RKO (cell line): ENCODE measurements at regions not wholly inside any gene's neighbourhood (a gene's known extent, or its start where the extent isn't known, plus 50 kb on each side); places are given as distances from the start of the nearest gene placed in this dataset.

Source experiments
- DNase-seq: peaks from one replicate; pipeline ENCODE4 v3.0.0-alpha.2; 2016; ENCODE audit warnings: low spot score

- no peak for DNase-seq
Observed at GRCh38 chr2:16565481-16565880, 100.2 kb downstream of the CYRIA start.

GRCh38 chr2:16561676-16562075 lies 104.0 kb downstream of the CYRIA start:
- no peak for DNase-seq

GRCh38 chr2:16561251-16561650 lies 104.4 kb downstream of the CYRIA start:
- no peak for DNase-seq

GRCh38 chr2:16559278-16560067 lies 106.2 kb downstream of the CYRIA start:
- no peak for DNase-seq

DNA sequence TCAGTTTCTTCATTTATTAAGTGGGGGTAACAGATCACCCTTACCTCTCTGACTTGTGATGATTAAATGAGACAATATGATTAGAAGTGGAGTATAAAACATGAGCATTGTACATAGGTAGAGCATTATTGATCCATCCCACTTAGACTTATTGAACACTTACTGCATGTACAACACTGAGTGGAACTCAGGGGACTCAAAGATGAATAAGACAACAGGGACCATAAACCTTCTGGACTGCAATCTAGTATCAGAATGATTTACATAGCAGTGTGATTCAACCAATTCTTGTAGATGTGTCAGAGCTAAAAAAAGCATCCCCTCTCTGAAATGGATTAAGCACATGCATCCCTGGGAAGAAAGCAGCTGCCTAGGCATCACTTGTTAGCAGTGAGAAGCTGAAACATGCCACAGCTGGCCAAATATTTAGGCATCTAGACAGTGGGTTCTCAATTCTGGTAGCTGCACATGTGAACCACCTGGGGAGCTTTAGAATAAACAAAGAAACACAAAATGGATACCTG lies 111.5 kb downstream of the CYRIA start:
- DNase-seq, result no peak

DNA sequence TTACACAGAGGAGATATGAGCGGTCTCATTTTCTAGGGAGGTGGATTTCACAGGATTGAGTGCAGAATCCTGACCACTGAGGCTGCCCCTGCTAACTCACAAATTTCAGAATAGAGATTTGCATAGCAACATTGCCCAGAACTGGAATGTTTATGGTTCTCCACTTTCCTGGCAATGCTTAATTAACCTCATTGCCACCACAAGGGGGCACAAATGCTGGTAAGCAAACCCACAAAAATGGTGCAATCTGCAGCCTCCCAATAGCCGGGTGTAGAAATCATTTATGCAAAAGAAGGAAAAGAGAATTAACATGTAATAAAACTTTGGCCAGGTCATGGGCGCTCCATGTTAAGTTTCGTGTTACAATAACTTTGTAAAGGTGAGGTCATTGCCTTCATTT lies 112.4 kb downstream of the CYRIA start:
- peak; percentile 47 for DNase-seq

- no peak for DNase-seq
Observed at GRCh38 chr2:16552202-16552601, 113.4 kb downstream of the CYRIA start.

- no peak for DNase-seq
Observed at GRCh38 chr2:16548036-16548435, 117.6 kb downstream of the CYRIA start.

- DNase-seq, result peak; percentile 67
Observed at GRCh38 chr2:16546128-16546754, 119.4 kb downstream of the CYRIA start.

DNA sequence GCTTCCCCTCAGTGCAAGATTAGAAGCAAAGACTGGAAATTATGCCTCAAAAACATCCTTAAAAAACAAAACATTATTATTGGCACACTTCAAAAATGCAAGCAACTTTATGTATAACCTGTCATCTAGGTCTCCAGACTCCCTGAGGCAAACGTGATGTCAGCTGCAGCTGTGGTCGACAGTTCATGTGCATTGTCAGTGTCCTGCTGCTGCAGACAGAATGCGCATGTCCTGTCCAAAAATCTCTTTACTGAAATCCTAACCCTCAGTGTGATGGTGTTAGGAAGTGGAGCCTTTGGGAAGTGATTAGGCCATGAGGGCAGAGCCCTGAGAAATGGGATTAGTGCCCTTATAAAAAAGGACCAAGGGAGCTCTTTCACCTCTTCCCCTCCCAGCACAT lies 126.9 kb downstream of the CYRIA start:
- DNase-seq, result no peak

DNA sequence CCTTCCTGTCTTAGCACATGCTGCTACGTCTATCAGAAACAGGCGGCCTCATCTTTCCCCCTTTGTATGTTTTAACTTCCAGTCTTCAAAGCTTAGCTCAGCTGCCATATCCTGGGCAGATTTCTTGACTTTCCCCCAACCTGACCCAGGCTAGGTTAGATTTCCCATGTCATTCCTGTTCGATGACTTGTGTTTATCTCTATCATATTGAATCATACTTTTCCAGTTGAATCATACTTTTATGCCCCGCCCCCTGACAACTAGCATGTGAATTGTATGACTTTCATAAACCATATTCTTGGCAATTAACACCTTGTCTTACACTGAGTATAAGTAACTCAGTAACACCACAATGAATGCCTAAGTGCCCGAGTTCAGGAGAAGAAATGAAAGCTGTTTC lies 128.3 kb downstream of the CYRIA start:
- peak; percentile 50 for DNase-seq

DNA sequence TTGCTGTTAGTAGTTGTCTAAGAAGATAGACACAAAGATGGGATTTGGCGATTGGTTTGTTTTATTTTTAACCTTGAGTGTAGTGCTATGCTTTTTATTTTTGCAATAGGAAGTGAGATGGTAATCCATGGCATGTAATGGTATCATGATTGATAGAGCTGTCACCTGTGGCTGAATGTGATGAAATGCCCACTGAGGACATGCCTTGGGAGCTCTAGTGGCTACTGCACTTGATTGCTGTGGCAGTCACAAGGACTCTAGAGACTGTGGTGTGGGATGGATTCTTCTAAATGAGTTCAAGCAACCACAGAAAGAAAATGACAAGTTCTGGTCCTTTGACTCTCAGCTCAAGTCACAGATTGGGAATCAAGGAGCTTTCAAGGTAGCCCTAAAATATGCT lies 139.4 kb downstream of the CYRIA start:
- DNase-seq, result no peak

- DNase-seq, result no peak
Observed at GRCh38 chr2:16525265-16525887, 140.3 kb downstream of the CYRIA start.

- DNase-seq, result no peak
Observed at GRCh38 chr2:16523711-16524110, 141.9 kb downstream of the CYRIA start.

DNA sequence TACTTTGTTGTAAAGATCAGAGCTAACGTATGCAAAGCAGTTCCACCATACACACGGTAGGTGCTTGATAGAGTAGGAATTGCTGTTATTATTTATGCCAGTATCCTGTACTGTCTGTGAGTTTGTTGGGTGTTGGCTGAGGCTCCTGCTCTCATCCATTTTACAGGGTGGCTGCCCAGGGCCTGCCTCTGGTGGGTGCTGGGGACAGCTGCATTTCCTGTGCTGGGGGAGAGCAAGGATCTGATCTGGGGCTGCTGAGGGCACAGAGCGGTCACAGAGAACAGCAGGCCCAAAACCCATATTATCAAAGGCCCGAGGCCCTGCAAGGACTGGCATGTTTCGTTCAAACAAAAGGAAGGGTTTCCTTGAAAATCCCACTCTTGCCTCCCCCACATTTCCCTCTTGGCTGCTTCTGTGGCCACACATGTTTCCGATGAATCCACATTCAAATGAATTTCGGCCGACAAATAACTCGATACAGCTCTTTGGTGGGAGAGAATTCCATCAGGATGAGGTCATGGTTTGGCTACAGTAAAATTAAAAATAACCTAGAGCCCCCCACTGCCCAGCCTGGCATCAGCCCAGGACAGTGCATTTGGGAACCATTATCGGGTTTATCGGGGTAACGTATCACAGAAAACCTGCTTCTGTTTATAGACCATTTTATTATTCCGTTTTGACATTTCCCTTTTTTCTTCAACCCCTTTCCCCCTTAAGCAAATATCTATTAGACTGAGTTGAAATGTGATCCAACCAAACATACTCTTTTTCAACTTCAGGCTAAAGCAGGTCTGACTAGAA lies 143.4 kb downstream of the CYRIA start:
- no peak for DNase-seq

DNA sequence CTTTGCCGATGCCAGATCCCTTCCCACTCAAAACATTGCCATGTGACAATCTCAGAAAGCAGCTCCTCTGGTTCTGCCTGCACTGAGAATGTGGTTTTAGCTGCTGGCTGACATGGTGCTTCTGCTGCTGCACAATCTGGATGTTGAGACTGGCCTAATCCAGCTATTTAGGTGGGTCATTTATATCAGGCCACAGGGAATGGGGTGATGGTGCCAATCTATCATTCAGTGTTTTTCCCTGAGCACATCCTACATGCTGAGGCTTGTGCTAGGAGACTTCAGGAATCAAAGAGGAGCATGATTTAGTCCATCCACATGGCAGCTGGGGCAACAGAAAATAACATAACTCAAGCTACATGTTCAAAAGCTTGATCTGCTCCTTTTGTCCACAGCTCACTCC lies 144.7 kb downstream of the CYRIA start:
- DNase-seq, result no peak

DNA sequence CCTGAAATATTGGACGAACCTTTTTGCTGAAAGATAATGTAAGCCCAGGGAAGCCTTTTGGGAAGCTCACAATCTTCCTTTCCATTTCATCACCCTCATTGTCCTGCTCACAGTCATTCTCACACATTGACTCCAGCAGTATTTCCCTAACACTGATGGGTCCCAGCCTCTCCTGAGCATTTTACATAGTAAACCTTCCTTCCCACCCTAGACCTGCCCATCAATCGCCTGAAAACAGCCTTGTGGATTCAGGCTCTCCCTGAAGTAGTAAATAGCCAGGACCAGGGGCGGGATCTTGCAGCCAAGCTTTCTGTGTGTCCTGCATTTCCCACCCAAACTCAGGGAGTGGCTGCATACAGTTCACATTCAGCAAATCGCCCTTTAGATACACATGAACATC lies 149.9 kb downstream of the CYRIA start:
- no peak for DNase-seq

- peak; percentile 33 for DNase-seq
Observed at GRCh38 chr2:16513626-16514025, 152.0 kb downstream of the CYRIA start.

DNA sequence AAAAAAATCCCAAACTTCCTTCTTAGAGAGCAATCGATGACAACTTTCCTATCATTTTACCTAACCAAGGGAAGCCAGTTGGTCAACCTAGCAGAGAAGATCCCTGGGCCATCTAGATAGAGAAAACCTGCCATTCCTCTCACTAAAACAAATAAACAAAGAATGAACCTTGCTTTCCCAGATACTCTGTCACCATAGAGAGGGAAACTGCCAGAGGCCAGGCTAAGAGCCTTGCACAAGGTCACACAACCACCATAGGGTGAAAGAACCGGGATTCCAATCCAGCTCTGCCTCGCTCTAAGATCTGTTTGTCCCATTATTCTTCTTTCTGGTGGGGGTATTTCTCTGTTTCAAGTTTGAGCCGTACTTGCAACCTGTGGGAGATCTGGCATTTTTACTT lies 154.6 kb downstream of the CYRIA start:
- no peak for DNase-seq

GRCh38 chr2:16509042-16509441 lies 156.6 kb downstream of the CYRIA start:
- DNase-seq, result no peak

DNA sequence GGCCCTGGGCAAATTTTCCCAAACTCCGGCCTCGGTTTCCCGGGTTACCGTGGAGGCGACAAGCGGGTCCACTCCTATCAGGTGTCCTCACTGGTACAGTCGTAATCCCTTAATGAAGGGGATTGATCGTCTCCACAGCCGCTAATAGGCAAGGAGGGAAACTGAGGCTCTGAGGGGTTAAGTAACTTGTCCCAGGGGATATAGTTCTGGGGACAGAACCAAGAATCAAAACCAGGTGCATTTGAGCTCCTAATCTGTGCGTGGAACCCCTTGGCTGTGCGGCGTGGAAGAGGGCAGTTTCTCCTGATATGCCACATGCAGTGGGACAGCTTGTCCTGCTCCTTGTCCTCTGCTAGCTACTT lies 157.2 kb downstream of the CYRIA start:
- no peak for DNase-seq
